Heart right ventricle (tissue), 16 donors: ENCODE measurements at regions not wholly inside any gene's neighbourhood (a gene's known extent, or its start where the extent isn't known, plus 50 kb on each side); places are given as distances from the start of the nearest gene placed in this dataset.

Source experiments
- ATAC-seq, 8 donors: fragments of 200-7000 bp; cut with Tn5 transposase; one replicate each; pipeline ENCODE4 v1.9.1; 2020; ENCODE audit warnings: mild to moderate bottlenecking in 8 of 8, moderate library complexity in 8 of 8, moderate number of reproducible peaks in 1 of 8
- DNase-seq, 2 donors: peaks; one replicate each; pipeline ENCODE4 v3.0.0-alpha.2; 2020
- H3K27ac ChIP-seq, 10 donors: fragments of 200-600 bp; sonication (generic) in 2 of 10; one replicate each; pipeline versions ENCODE4 v1.5.0 to v1.8.0; 2020 to 2022; ENCODE audit warnings: mild to moderate bottlenecking in 3 of 10
- H3K27me3 ChIP-seq, 7 donors: fragments of 200-600 bp; one replicate each; pipeline ENCODE4 v1.8.0; 2021 to 2022; ENCODE audit warnings: mild to moderate bottlenecking in 2 of 7
- H3K36me3 ChIP-seq, 9 donors: fragments of 200-600 bp; sonication (generic) in 1 of 9; one replicate each; pipeline versions ENCODE4 v1.5.0 to v1.8.0; 2020 to 2022; ENCODE audit warnings: mild to moderate bottlenecking in 2 of 9
- H3K4me1 ChIP-seq, 9 donors: fragments of 200-600 bp; sonication (generic) in 1 of 9; one replicate each; pipeline versions ENCODE4 v1.5.0 to v1.8.0; 2020 to 2022; ENCODE audit warnings: mild to moderate bottlenecking in 4 of 9
- H3K4me3 ChIP-seq, 10 donors: fragments of 200-600 bp; sonication (generic) in 2 of 10; one replicate each; pipeline versions ENCODE4 v1.5.0 to v1.8.0; 2020 to 2022; ENCODE audit warnings: mild to moderate bottlenecking in 7 of 10, moderate library complexity in 2 of 10
- H3K9me3 ChIP-seq, 11 donors: fragments of 200-600 bp in 10 of 11; sonication (generic) in 2 of 11; one replicate each; pipeline versions ENCODE4 v1.5.0 to v1.8.0; 2013 to 2022; ENCODE audit warnings: mild to moderate bottlenecking in 2 of 11, control low read depth in 1 of 11, moderate library complexity in 1 of 11
- WGBS, 2 donors: extraction: QIAGEN DNeasy Blood & Tissue Kit; methylation state at CpG; one replicate each; pipeline ENCODE4 v1.1.7; 2013; ENCODE audit warnings: inconsistent platforms in 1 of 2; 5-methylcytosine and 5-hydroxymethylcytosine counted together
- intact Hi-C, 10 donors: fragments of 100-400 bp; cut with DNase I; formaldehyde crosslinking; loops; one replicate each; pipeline versions ENCODE4 v1.11.1 to v1.14.2; 2022
- TF ChIP-seq, protein P1 (sequence below), 9 donors: fragments of 200-600 bp; sonication (generic) in 2 of 9; IDR thresholded peaks; one replicate each; pipeline versions ENCODE4 v1.5.0 to v1.8.0; 2021 to 2022; ENCODE audit warnings: antibody characterized with exemption in 9 of 9, mild to moderate bottlenecking in 5 of 9, moderate library complexity in 1 of 9
- donor health status: Arrhythmogenic right ventricular cardiomyopathy.
- donor health status: ischemic (EF 13 %, LVEDD 7.1; RV severe dilation, severe dysfunction).
- donor health status: healthy with polysubstance abuse.
- donor health status: DM: no; HTN: yes; CAD: no.
- donor health status: DM: no; HTN: no; CAD: no.
- donor health status: ischemic (EF 25% LVEDD 6.9; RV normal size, moderate dysfunction).
- donor health status: ischemic (EF 25% LVEDD 5.7; RV mildly dilated, moderate dysfunction).
- donor health status: healthy.
- donor health status: DM: yes; HTN: yes; CAD: no.
- donor health status: Ischemic cardiomyopathy.
- donor health status: ischemic (EF 35%, LVEDD 5.7; RV mildly dilated, moderate dysfunction).
- donor health status: nonischemic (EF 11% LVEDD 7.7; RV severe dilation, severe dysfunction).
- donor health status: DM: yes; HTN: yes; CAD: no.
- donor health status: PGD.
- donor health status: ischemic (EF 29% LVEDD 5.4; RV normal size, mild dysfunction).
- donor health status: nonischemic (EF 23%, LVEDD 6.1; RV moderate dilation, normal function).

DNA sequence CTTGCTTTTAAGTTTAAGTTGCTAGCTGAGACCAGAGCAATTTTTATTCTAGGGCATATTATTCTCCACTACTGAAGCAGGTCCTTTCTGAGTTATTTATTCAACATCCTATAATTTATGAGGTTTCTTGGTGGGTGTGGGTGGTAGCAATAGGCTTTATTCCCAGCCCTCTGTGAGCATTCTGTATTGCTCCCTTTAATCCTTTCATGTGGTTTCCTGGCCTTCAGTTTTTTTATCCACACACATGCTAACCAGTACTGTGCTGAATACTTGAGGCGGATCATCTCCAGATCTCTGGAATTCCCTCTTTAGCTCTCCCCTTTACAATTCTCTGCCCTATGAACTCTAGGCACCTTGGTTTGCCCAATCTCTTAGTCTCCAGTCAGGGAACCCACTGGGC, 91.8 kb upstream of the GLRA1 start:
- DNase-seq (no peak), ATAC-seq (no peak)
- H3K4me3 ChIP-seq = no peak overlapping the region
- intact Hi-C loops = no loop called here
- peaks cover 0 to 2% (median 0%) of the 10 kb centered on the region in 11 donors for H3K9me3 ChIP-seq
- no peaks in the 10 kb centered on the region for H3K27me3 ChIP-seq
- H3K36me3 ChIP-seq = no peaks in the 10 kb centered on the region
- no peak overlapping the region for H3K27ac ChIP-seq
- TF ChIP-seq, protein P1, sequence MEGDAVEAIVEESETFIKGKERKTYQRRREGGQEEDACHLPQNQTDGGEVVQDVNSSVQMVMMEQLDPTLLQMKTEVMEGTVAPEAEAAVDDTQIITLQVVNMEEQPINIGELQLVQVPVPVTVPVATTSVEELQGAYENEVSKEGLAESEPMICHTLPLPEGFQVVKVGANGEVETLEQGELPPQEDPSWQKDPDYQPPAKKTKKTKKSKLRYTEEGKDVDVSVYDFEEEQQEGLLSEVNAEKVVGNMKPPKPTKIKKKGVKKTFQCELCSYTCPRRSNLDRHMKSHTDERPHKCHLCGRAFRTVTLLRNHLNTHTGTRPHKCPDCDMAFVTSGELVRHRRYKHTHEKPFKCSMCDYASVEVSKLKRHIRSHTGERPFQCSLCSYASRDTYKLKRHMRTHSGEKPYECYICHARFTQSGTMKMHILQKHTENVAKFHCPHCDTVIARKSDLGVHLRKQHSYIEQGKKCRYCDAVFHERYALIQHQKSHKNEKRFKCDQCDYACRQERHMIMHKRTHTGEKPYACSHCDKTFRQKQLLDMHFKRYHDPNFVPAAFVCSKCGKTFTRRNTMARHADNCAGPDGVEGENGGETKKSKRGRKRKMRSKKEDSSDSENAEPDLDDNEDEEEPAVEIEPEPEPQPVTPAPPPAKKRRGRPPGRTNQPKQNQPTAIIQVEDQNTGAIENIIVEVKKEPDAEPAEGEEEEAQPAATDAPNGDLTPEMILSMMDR (IDR thresholded peaks at IDR 0.05) = no peak
- 73 to 81% methylated on average over 1 of the region's 1 CpG for WGBS, 2 donors
- no peaks in the 10 kb centered on the region for H3K4me1 ChIP-seq

DNA sequence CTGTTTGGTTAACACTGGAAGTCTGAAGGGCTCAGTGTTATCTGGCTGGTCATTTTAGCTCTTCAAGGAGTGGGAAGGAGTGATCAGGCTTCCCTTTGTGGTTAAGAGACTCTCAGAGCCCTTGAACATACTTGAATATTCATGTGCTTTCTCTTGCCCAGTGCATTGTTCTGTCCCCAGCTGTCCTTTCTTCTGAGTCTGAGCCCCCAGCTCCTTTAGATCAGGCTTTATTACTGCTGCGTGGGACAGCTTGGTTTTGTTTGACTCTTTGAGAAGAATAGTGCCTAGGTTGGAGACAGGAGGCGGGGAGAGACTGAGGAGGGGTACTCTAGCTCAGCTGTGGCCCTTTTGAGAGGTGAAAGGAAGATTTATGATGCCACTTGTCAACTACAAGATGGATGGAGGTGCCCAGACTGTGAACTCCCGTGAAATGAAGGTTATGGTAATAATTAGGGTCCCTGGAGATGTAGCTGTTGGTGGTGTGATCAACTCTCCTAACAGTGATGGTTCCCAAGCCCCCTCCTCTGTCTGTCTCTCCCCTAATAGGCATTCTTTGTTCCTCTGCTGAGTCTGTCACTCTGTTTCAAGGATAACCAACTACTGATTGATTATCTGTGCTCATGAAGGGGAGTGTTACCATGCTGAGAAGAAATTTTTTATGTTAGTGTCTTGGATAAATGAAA, 83.1 kb upstream of the GLRA1 start:
- H3K4me3 ChIP-seq = no peak overlapping the region
- 26 to 36% methylated on average over 3 of the region's 3 CpGs for WGBS, 2 donors
- no peak for ATAC-seq
- H3K9me3 ChIP-seq = peaks cover 0 to 3% (median 0%) of the 10 kb centered on the region in 11 donors
- H3K27ac ChIP-seq = no peak overlapping the region
- intact Hi-C loops = no loop called here
- DNase-seq = no peak
- TF ChIP-seq, protein P1 (IDR thresholded peaks at IDR 0.05) = no peak
- no peaks in the 10 kb centered on the region for H3K4me1 ChIP-seq
- H3K27me3 ChIP-seq = no peaks in the 10 kb centered on the region
- H3K36me3 ChIP-seq = no peaks in the 10 kb centered on the region

DNA sequence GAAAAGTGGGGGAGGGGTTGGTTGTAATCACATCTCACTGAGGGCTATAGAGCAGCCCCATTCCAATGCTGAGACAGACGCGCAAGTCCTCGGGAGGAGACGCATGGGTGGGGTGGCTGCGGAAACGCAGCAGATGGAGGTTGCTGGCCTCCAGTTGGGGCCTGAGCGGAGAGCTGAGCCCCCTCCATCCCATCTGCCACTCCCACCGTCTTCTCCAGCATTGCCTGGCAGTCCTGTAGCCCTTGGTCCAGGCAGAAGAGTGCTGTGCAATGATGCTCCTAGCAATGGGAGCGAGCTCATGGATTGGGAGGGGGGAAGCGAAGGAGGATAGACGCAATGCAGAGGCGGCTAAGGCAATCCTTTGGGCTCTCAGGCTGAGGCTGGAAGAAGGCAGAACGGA, 79.4 kb upstream of the GLRA1 start:
- H3K9me3 ChIP-seq = peaks cover 0 to 18% (median 0%) of the 10 kb centered on the region in 11 donors
- H3K36me3 ChIP-seq = no peaks in the 10 kb centered on the region
- DNase-seq = no peak
- intact Hi-C loops = no loop called here
- WGBS, 2 donors = 84 to 90% methylated on average over 13 of the region's 13 CpGs
- H3K27ac ChIP-seq = no peak overlapping the region
- TF ChIP-seq, protein P1 (IDR thresholded peaks at IDR 0.05) = no peak
- H3K27me3 ChIP-seq = no peaks in the 10 kb centered on the region
- ATAC-seq = no peak
- H3K4me3 ChIP-seq = no peak overlapping the region
- H3K4me1 ChIP-seq = no peaks in the 10 kb centered on the region
